ENCODE measurements at regions not wholly inside any gene's neighbourhood (a gene's known extent, or its start where the extent isn't known, plus 50 kb on each side); places are given as distances from the start of the nearest gene placed in this dataset.

DNA sequence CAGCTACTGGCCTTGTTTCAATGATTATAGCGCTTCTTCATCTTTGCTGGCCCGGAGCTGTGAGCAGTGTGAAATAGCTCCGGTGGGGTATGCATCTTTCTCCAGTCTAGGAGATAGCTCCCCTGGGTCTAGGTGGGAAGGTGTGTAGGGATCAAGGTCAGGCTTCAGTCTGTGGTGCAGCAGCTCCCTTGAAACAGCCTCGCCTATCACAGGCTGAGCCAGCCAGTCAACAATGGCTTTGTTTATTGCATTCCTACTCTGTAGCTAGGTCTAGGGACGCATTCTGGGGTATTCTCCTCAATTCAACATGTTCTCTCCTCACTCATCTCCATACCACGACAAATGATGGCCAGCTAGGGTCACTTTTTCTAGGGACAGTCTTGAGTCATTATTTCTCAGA is 646.8 kb upstream of the IGFBP3 start:
- TF ChIP-seq EZH2phosphoT487 (IDR thresholded peaks at IDR 0.05) (no peak), EZH2 (IDR thresholded peaks at IDR 0.05) (no peak)
- TF ChIP-seq, protein P1, sequence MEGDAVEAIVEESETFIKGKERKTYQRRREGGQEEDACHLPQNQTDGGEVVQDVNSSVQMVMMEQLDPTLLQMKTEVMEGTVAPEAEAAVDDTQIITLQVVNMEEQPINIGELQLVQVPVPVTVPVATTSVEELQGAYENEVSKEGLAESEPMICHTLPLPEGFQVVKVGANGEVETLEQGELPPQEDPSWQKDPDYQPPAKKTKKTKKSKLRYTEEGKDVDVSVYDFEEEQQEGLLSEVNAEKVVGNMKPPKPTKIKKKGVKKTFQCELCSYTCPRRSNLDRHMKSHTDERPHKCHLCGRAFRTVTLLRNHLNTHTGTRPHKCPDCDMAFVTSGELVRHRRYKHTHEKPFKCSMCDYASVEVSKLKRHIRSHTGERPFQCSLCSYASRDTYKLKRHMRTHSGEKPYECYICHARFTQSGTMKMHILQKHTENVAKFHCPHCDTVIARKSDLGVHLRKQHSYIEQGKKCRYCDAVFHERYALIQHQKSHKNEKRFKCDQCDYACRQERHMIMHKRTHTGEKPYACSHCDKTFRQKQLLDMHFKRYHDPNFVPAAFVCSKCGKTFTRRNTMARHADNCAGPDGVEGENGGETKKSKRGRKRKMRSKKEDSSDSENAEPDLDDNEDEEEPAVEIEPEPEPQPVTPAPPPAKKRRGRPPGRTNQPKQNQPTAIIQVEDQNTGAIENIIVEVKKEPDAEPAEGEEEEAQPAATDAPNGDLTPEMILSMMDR (IDR thresholded peaks at IDR 0.05) = no peak
